ENCODE measurements at regions not wholly inside any gene's neighbourhood (a gene's known extent, or its start where the extent isn't known, plus 50 kb on each side); places are given as distances from the start of the nearest gene placed in this dataset.

DNA sequence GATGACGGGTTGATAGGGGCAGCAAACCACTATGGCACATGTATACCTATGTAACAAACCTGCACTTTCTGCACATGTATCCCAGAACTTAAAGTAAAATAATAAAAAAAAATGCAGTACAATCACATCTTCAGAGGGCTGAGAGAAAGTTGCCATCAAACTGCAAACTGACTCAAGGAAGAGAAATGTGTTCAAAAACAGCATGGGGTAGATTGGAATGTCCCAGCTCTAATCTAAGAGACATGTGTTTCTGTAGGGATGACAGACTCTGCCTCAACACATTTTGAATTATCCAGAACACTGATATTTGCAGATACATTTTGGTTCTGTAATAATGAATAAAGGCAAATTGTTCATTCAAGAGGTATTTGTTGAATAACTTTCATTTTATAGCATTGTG, 171.2 kb upstream of the RUNX1 start:
- Mint-ChIP-seq H3K27ac (no peak overlapping the region), H3K4me3 (no peak overlapping the region)

GRCh38 chr21:35219719-35220118, 170.6 kb upstream of the RUNX1 start:
- Mint-ChIP-seq H3K9me3 (no peaks in the 10 kb centered on the region), H3K36me3 (ENCODE audit: low read depth) (no peaks in the 10 kb centered on the region), H3K27ac (peak overlapping the region; percentile 23), H3K27me3 (no peaks in the 10 kb centered on the region), H3K4me3 (no peak overlapping the region), H3K4me1 (ENCODE audit: low read depth) (peaks cover 51% of the 10 kb centered on the region)

More for the DNA sequence above, 171.2 kb upstream of the RUNX1 start:
- Mint-ChIP-seq H3K27me3 (no peaks in the 10 kb centered on the region), H3K36me3 (ENCODE audit: low read depth) (no peaks in the 10 kb centered on the region), H3K9me3 (no peaks in the 10 kb centered on the region), H3K4me1 (ENCODE audit: low read depth) (peaks cover 51% of the 10 kb centered on the region)

DNA sequence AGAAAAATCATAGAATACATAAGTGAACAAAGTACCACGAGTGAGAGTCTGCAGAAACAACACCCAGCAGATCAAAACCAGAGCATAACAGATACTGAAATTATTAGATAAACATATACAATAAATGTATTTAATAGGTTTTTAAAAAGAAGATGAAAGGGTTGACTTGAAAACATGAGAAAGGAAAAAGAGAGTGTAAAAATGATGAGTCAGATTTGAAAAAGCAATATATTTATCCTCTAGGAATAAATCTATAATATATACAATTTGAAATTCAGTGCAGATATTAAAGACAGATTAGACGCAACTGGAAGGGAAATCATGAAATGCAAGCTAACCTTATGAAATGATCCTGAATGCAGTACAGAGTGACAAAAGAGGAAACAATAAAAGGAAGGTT, 170.2 kb upstream of the RUNX1 start:
- Mint-ChIP-seq H3K36me3 (ENCODE audit: low read depth) (no peaks in the 10 kb centered on the region), H3K9me3 (no peaks in the 10 kb centered on the region), H3K4me3 (no peak overlapping the region), H3K27ac (no peak overlapping the region), H3K4me1 (ENCODE audit: low read depth) (peaks cover 51% of the 10 kb centered on the region), H3K27me3 (no peaks in the 10 kb centered on the region)

- Mint-ChIP-seq H3K27ac (peak overlapping the region; percentile 62), H3K4me3 (no peak overlapping the region), H3K36me3 (ENCODE audit: low read depth) (no peaks in the 10 kb centered on the region), H3K4me1 (ENCODE audit: low read depth) (peaks cover 39% of the 10 kb centered on the region), H3K9me3 (no peaks in the 10 kb centered on the region), H3K27me3 (no peaks in the 10 kb centered on the region)
Measured at GRCh38 chr21:35217504-35218060, 168.5 kb upstream of the RUNX1 start.

GRCh38 chr21:35216996-35217395, 167.9 kb upstream of the RUNX1 start:
- H3K36me3 Mint-ChIP-seq (ENCODE audit: low read depth): no peaks in the 10 kb centered on the region
- no peak overlapping the region for H3K27ac Mint-ChIP-seq
- H3K4me1 Mint-ChIP-seq (ENCODE audit: low read depth): peaks cover 39% of the 10 kb centered on the region
- no peaks in the 10 kb centered on the region for H3K9me3 Mint-ChIP-seq
- H3K4me3 Mint-ChIP-seq: no peak overlapping the region
- no peaks in the 10 kb centered on the region for H3K27me3 Mint-ChIP-seq

- H3K27me3 Mint-ChIP-seq: no peaks in the 10 kb centered on the region
- H3K27ac Mint-ChIP-seq: no peak overlapping the region
- no peaks in the 10 kb centered on the region for H3K9me3 Mint-ChIP-seq
- H3K4me3 Mint-ChIP-seq: no peak overlapping the region
- no peaks in the 10 kb centered on the region for H3K36me3 Mint-ChIP-seq (ENCODE audit: low read depth)
- H3K4me1 Mint-ChIP-seq (ENCODE audit: low read depth): peaks cover 29% of the 10 kb centered on the region
Measured at GRCh38 chr21:35215870-35216269, 166.8 kb upstream of the RUNX1 start.

DNA sequence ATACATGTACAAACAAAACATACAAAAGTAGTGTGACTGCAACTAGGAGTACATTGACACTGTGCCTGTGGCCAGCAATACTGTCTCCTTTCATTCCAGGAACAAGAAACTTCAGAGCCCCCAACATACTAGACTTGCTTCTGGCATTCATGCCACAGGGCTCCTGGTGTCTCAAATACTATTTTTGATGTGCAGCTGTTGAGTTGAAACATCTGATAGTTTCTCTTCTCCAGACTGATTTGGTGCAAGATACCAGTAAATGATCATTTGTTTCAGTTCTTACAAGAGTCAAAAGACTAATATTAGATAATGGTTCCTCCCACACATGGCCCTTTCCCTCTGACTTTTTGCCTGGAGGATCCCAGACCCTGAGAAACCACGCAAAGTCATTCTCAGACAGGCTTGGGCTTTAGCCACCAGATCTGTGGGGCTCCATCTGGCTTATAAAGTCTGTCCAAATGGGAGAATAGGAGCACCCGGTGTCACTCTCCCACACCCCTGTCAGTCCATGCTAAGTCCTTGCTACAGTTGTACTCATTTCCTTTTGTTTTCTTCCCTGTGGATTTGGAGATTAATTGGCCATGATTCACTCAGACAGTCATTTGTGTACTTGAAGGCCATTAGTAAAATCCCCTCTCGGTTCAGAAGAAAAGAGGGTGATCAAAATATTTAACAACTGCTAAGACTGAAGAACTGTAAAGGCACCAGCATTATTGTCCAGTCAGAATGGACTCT, 163.5 kb upstream of the RUNX1 start:
- H3K27ac Mint-ChIP-seq: no peak overlapping the region
- no peak overlapping the region for H3K4me3 Mint-ChIP-seq
- H3K9me3 Mint-ChIP-seq: no peaks in the 10 kb centered on the region
- no peaks in the 10 kb centered on the region for H3K27me3 Mint-ChIP-seq
- H3K4me1 Mint-ChIP-seq (ENCODE audit: low read depth): peaks cover 18% of the 10 kb centered on the region
- H3K36me3 Mint-ChIP-seq (ENCODE audit: low read depth): peaks cover 6% of the 10 kb centered on the region

DNA sequence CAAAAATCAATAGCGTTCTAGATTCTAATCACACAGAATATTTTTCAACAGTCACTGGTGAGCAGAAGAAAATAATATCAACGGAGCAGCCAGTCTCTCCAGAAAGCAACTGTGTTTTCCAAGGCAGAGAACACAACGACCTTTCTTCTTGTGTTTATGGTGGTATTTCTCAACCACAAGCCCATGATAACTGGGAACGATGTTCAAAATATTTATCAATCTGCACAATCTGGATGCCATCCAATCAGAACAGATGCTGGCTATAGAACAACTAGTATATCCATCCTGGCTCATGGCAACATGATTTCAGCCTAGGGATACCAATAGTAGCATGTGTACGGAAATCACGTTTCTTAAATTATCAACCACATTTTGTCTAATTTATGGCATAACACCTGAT, 162.7 kb upstream of the RUNX1 start:
- H3K27ac Mint-ChIP-seq: no peak overlapping the region
- peaks cover 6% of the 10 kb centered on the region for H3K36me3 Mint-ChIP-seq (ENCODE audit: low read depth)
- peaks cover 11% of the 10 kb centered on the region for H3K4me1 Mint-ChIP-seq (ENCODE audit: low read depth)
- no peaks in the 10 kb centered on the region for H3K27me3 Mint-ChIP-seq
- no peak overlapping the region for H3K4me3 Mint-ChIP-seq
- H3K9me3 Mint-ChIP-seq: no peaks in the 10 kb centered on the region

DNA sequence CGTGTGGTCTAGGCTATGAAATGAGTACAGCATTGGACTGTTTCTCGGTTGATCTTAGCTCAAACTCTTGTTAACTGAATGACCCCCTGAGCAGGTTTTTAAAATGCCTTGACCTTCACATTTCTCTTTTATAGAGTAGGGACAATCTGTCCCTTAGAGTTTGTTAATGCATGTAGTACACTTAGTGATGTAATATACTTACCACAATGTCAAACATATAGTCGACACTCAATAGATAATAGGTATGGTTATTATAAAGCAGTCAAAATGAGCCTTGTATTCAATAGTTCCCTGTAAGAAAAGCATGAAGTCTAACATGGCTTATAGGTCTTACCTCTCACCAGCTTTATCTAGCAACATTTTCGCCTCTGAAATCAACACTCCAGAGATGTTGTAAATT, 161.0 kb upstream of the RUNX1 start:
- H3K4me3 Mint-ChIP-seq: no peak overlapping the region
- no peaks in the 10 kb centered on the region for H3K9me3 Mint-ChIP-seq
- H3K27ac Mint-ChIP-seq: no peak overlapping the region

DNA sequence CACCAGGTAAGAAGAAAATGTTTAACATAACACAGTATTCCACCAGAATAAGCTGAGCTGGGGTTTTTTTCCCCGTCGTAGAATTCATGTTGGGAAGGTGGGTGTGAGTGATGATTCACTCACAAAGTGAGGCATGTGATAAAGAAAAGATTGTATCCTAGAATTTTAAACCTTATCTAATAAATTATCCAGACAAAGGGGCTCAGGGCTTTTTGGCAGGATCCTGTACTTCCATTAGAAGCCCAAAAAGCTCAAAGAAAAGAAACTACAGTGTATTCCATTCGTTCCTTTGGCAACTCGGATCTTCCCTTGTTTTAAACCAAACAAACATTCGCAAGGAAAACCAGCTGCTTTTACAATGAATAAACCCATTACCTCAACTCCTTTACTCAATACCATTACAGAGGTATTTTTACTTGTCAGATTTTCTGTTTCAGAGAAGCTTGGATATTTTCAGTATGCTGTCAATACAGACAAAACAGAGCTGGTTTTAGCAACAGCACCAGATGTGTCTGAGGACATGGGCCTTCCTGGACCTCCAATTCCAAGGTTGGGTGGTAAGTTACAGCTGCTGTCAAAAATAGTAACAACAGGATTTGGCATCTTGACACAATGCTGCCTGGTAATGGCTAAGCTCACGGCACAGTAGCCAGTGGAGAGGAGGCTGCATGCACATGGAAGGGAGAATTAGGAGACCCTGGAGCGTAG, 159.9 kb upstream of the RUNX1 start:
- peaks cover 38% of the 10 kb centered on the region for H3K4me1 Mint-ChIP-seq (ENCODE audit: low read depth)
- peaks cover 6% of the 10 kb centered on the region for H3K36me3 Mint-ChIP-seq (ENCODE audit: low read depth)
- no peaks in the 10 kb centered on the region for H3K9me3 Mint-ChIP-seq
- no peaks in the 10 kb centered on the region for H3K27me3 Mint-ChIP-seq
- H3K4me3 Mint-ChIP-seq: no peak overlapping the region
- no peak overlapping the region for H3K27ac Mint-ChIP-seq

More for the DNA sequence above, 161.0 kb upstream of the RUNX1 start:
- Mint-ChIP-seq H3K27me3 (no peaks in the 10 kb centered on the region), H3K36me3 (ENCODE audit: low read depth) (peaks cover 6% of the 10 kb centered on the region), H3K4me1 (ENCODE audit: low read depth) (peaks cover 27% of the 10 kb centered on the region)

- Mint-ChIP-seq H3K36me3 (ENCODE audit: low read depth) (peaks cover 6% of the 10 kb centered on the region), H3K4me3 (no peak overlapping the region), H3K27me3 (no peaks in the 10 kb centered on the region), H3K9me3 (no peaks in the 10 kb centered on the region), H3K27ac (peak overlapping the region; percentile 23), H3K4me1 (ENCODE audit: low read depth) (peaks cover 47% of the 10 kb centered on the region)
Measured at GRCh38 chr21:35208104-35208503, 159.0 kb upstream of the RUNX1 start.

DNA sequence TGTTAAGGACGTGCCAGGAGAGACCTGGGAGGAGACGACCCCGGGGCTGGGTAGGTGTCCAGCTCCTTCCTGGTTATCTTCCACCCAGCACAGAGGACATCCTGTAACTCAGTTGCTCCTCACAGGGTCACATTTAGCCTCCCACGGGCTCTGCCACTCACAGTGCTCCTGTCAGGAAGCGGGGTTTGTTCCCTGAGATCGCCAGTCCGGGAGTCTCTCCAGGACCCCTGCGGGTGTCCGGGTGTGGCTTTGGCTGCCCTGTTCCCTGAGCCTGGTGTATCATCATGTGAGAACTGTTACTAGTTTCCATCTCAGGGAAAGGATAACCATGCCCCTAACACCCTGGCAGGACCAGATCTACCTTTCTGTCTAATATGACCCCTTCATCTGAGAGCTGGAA, 158.2 kb upstream of the RUNX1 start:
- peaks cover 6% of the 10 kb centered on the region for H3K36me3 Mint-ChIP-seq (ENCODE audit: low read depth)
- no peak overlapping the region for H3K4me3 Mint-ChIP-seq
- H3K4me1 Mint-ChIP-seq (ENCODE audit: low read depth): peaks cover 49% of the 10 kb centered on the region
- no peak overlapping the region for H3K27ac Mint-ChIP-seq
- no peaks in the 10 kb centered on the region for H3K9me3 Mint-ChIP-seq
- no peaks in the 10 kb centered on the region for H3K27me3 Mint-ChIP-seq

GRCh38 chr21:35206141-35207125, 157.3 kb upstream of the RUNX1 start:
- Mint-ChIP-seq H3K27ac (peak overlapping the region; percentile 84), H3K36me3 (ENCODE audit: low read depth) (peaks cover 6% of the 10 kb centered on the region), H3K4me1 (ENCODE audit: low read depth) (peaks cover 46% of the 10 kb centered on the region), H3K4me3 (no peak overlapping the region), H3K27me3 (no peaks in the 10 kb centered on the region), H3K9me3 (no peaks in the 10 kb centered on the region)

DNA sequence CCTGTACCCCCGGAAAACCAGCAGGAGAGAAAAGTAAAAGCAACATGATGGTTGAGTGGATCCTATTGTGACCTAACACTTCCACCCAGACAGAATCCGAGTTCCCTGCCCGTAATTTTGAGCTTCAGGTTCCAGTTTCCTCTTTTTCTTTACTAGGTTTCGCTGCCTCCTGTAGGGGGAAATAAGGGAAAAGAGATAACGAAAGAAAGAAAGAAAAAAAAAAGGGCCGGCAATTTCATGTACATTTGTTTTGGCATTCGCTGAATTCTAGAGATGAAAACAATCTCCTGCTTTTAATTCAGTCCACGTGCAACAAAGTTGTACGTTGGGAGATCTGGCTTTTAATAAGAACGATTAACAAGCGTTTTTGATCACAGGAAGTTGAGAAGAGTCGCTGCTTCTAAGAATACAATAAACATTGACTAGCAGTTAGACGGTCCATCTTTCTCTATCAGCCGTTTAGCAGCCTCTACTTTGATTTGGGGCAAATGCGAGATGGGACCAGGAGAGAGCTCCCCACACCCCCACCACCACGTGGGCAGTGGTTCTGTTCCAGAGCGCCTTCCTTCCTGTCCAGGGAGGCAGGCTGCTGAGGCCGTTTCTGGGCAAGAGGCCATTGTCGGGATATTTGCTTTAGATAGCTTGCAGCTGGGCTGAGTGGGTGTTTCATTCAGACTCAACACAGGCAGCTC, 155.9 kb upstream of the RUNX1 start:
- Mint-ChIP-seq H3K27me3 (no peaks in the 10 kb centered on the region), H3K27ac (peak overlapping the region; percentile 84), H3K36me3 (ENCODE audit: low read depth) (peaks cover 5% of the 10 kb centered on the region), H3K4me1 (ENCODE audit: low read depth) (peaks cover 46% of the 10 kb centered on the region), H3K4me3 (peak overlapping the region; percentile 60), H3K9me3 (no peaks in the 10 kb centered on the region)
